IPS-NIHi7 (cell line): ENCODE measurements at regions not wholly inside any gene's neighbourhood (a gene's known extent, or its start where the extent isn't known, plus 50 kb on each side); places are given as distances from the start of the nearest gene placed in this dataset.

Source experiments
- DNase-seq: peaks from one replicate; pipeline ENCODE4 v3.0.0; 2012; ENCODE audit warnings: mixed read lengths; ENCODE audit errors: extremely low spot score

GRCh38 chr11:120061036-120061760 is 76.7 kb downstream of the TRIM29 start:
- no peak for DNase-seq

GRCh38 chr11:120060512-120060911 is 77.4 kb downstream of the TRIM29 start:
- no peak for DNase-seq

GRCh38 chr11:120058931-120059330 is 79.0 kb downstream of the TRIM29 start:
- DNase-seq = no peak

- peak; percentile 66 for DNase-seq
Observed at GRCh38 chr11:120057595-120058581, 80.0 kb downstream of the TRIM29 start.

- DNase-seq = no peak
Observed at GRCh38 chr11:120057028-120057330, 80.9 kb downstream of the TRIM29 start.

GRCh38 chr11:120056301-120057027 is 81.4 kb downstream of the TRIM29 start:
- DNase-seq = no peak

GRCh38 chr11:120055646-120056045 is 82.3 kb downstream of the TRIM29 start:
- peak; percentile 44 for DNase-seq

- DNase-seq = no peak
Observed at GRCh38 chr11:120054753-120055045, 83.2 kb downstream of the TRIM29 start.

GRCh38 chr11:120054016-120054752 is 83.7 kb downstream of the TRIM29 start:
- DNase-seq = no peak

- DNase-seq = no peak
Observed at GRCh38 chr11:120052196-120052775, 85.6 kb downstream of the TRIM29 start.

GRCh38 chr11:120044011-120044675 is 93.8 kb downstream of the TRIM29 start:
- no peak for DNase-seq

GRCh38 chr11:120043328-120043945 is 94.5 kb downstream of the TRIM29 start:
- no peak for DNase-seq

- no peak for DNase-seq
Observed at GRCh38 chr11:120041625-120042024, 96.3 kb downstream of the TRIM29 start.

GRCh38 chr11:120040151-120040840 is 97.6 kb downstream of the TRIM29 start:
- DNase-seq = no peak

- DNase-seq = no peak
Observed at GRCh38 chr11:120039039-120039438, 98.9 kb downstream of the TRIM29 start.

- DNase-seq = no peak
Observed at GRCh38 chr11:120037111-120037510, 100.8 kb downstream of the TRIM29 start.

- DNase-seq = no peak
Observed at GRCh38 chr11:120035756-120036155, 102.2 kb downstream of the TRIM29 start.

GRCh38 chr11:120034881-120035630 is 102.9 kb downstream of the TRIM29 start:
- no peak for DNase-seq
